GM12878 (cell line): ENCODE measurements at regions not wholly inside any gene's neighbourhood (a gene's known extent, or its start where the extent isn't known, plus 50 kb on each side); places are given as distances from the start of the nearest gene placed in this dataset.

Experiments
- ATAC-seq: fragments of 200-7000 bp; cut with Tn5 transposase; 3 replicates; pipeline ENCODE4 v1.9.1; 2020; ENCODE audit warnings: mild to moderate bottlenecking, moderate library complexity
- BruUV-seq: library from RNA; stranded (reverse); fragments of 400-500 nt; replicated peaks from 2 replicates; lab custom pipeline; 2021; lab: Mats Ljungman, UMichigan
- CTCF ChIA-PET: fragments of 300-600 bp; sonication (Branson Sonifier 250); formaldehyde crosslinking; extraction: SDS; loops from one replicate; lab custom pipeline; 2021; ENCODE audit warnings: inconsistent platforms; lab: Yijun Ruan, JAX
- POLR2A ChIA-PET: fragments of 350-600 bp; formaldehyde crosslinking; extraction: SDS; loops from one replicate; lab custom pipeline; 2021; ENCODE audit warnings: inconsistent platforms; lab: Charles Lee
- RAD21 ChIA-PET: fragments of 300-600 bp; sonication (Branson Sonifier 250); formaldehyde crosslinking; loops from one replicate; lab custom pipeline; 2023; ENCODE audit warnings: antibody characterized with exemption; ENCODE audit not compliant: unreplicated experiment; lab: Charles Lee
- SMC1A ChIA-PET: fragments of 300-600 bp; sonication (Branson Sonifier 250); formaldehyde crosslinking; loops from one replicate; lab custom pipeline; 2023; ENCODE audit not compliant: unreplicated experiment, uncharacterized antibody; lab: Charles Lee
- DNase-seq: peaks from one replicate; pipeline ENCODE4 v3.0.0-alpha.2; 2011; ENCODE audit warnings: low read depth, low spot score
- FAIRE-seq: peaks from 3 replicates; lab custom pipeline; 2011; peaks lifted over from hg19 to GRCh38; lab: Jason Lieb, UNC
- H2AFZ ChIP-seq: 2 replicates; pipeline ENCODE4 v1.6.0; 2011; ENCODE audit warnings: low read depth, low read length, control low read depth; ENCODE audit not compliant: control insufficient read depth
- H3K27ac ChIP-seq: 2 replicates; pipeline ENCODE4 v1.5.1; 2011; ENCODE audit warnings: control low read depth; ENCODE audit not compliant: control insufficient read depth, insufficient read depth
- H3K27me3 ChIP-seq, 2 experiments: replicated peaks in 1 of 2; 2 replicates each; pipeline versions ENCODE4 v1.6.0 to v1.6.1; 2011; ENCODE audit warnings: low read length in 1 of 2; ENCODE audit not compliant: control insufficient read depth in 2 of 2, insufficient read depth in 2 of 2
- H3K36me3 ChIP-seq, 2 experiments: 2 replicates each; pipeline ENCODE4 v1.5.1; 2011; ENCODE audit warnings: low read length in 1 of 2; ENCODE audit not compliant: control insufficient read depth in 2 of 2, insufficient read depth in 2 of 2
- H3K4me1 ChIP-seq: 2 replicates; pipeline ENCODE4 v1.6.1; 2011; ENCODE audit warnings: mild to moderate bottlenecking, low read length, moderate library complexity, mixed read lengths; ENCODE audit not compliant: control insufficient read depth, insufficient read depth
- H3K4me2 ChIP-seq: 2 replicates; pipeline ENCODE4 v1.6.0; 2011; ENCODE audit warnings: control low read depth; ENCODE audit not compliant: control insufficient read depth, insufficient read depth
- H3K4me3 ChIP-seq: fragments of 200-600 bp; sonication (generic); 2 replicates; pipeline ENCODE4 v1.5.1; 2016
- H3K79me2 ChIP-seq: 2 replicates; pipeline ENCODE4 v1.6.0; 2011; ENCODE audit warnings: low read length; ENCODE audit not compliant: control insufficient read depth, insufficient read depth
- H3K9ac ChIP-seq: 2 replicates; pipeline ENCODE4 v1.8.0; 2011; ENCODE audit warnings: low read length, control low read depth, mixed read lengths; ENCODE audit not compliant: control insufficient read depth, insufficient read depth
- H3K9me3 ChIP-seq: replicated peaks from 3 replicates; pipeline ENCODE4 v1.5.1; 2011; ENCODE audit warnings: mild to moderate bottlenecking, low read length; ENCODE audit not compliant: control insufficient read depth, insufficient read depth
- H4K20me1 ChIP-seq: 2 replicates; pipeline ENCODE4 v1.6.0; 2011; ENCODE audit not compliant: control insufficient read depth, insufficient read depth
- GABPA ChIP-seq: IDR thresholded peaks from 2 replicates; pipeline ENCODE4 v1.6.1; 2014; ENCODE audit warnings: antibody characterized with exemption, low read depth, mild to moderate bottlenecking, inconsistent platforms
- NFIC ChIP-seq: IDR thresholded peaks from 2 replicates; pipeline ENCODE4 v1.6.1; 2012; ENCODE audit warnings: low read depth, mild to moderate bottlenecking, inconsistent platforms, low read length, moderate library complexity
- POU2F2 ChIP-seq: IDR thresholded peaks from 3 replicates; pipeline ENCODE4 v1.6.1; 2011; ENCODE audit warnings: low read depth, mild to moderate bottlenecking, low read length, borderline replicate concordance
- SIX5 ChIP-seq: IDR thresholded peaks from 2 replicates; pipeline ENCODE4 v1.6.1; 2011; ENCODE audit warnings: mild to moderate bottlenecking, low read depth, low read length, moderate library complexity; ENCODE audit not compliant: severe bottlenecking
- YY1 ChIP-seq: IDR thresholded peaks from 2 replicates; pipeline ENCODE4 v1.6.1; 2011; ENCODE audit warnings: low read depth, mild to moderate bottlenecking, low read length
- ZBTB33 ChIP-seq: fragments of 450-650 bp; IDR thresholded peaks from 2 replicates; pipeline ENCODE4 v1.6.1; 2017; ENCODE audit warnings: mild to moderate bottlenecking
- WGBS: methylation state at CpG from one replicate; pipeline ENCODE4 v1.1.6; 2016; ENCODE audit warnings: low lambda C conversion rate; ENCODE audit not compliant: insufficient replicate concordance, insufficient coverage; ENCODE audit errors: missing lambda C conversion rate; 5-methylcytosine and 5-hydroxymethylcytosine counted together
- in situ Hi-C: fragments of 300-500 bp; cut with MboI; formaldehyde crosslinking; loops from 9 replicates; pipeline ENCODE4 v1.14.3; 2018; ENCODE audit warnings: mixed read lengths
- intact Hi-C: fragments of 100-400 bp; cut with micrococcal nuclease; formaldehyde crosslinking; loops from one replicate; pipeline ENCODE4 v1.14.2; 2022; ENCODE audit not compliant: unreplicated experiment
- TF ChIP-seq, protein P1 (sequence below): fragments of 450-650 bp; formaldehyde crosslinking; IDR thresholded peaks from 2 replicates; pipeline ENCODE4 v1.5.0; 2022; ENCODE audit warnings: mild to moderate bottlenecking, missing genetic modification characterization

DNA sequence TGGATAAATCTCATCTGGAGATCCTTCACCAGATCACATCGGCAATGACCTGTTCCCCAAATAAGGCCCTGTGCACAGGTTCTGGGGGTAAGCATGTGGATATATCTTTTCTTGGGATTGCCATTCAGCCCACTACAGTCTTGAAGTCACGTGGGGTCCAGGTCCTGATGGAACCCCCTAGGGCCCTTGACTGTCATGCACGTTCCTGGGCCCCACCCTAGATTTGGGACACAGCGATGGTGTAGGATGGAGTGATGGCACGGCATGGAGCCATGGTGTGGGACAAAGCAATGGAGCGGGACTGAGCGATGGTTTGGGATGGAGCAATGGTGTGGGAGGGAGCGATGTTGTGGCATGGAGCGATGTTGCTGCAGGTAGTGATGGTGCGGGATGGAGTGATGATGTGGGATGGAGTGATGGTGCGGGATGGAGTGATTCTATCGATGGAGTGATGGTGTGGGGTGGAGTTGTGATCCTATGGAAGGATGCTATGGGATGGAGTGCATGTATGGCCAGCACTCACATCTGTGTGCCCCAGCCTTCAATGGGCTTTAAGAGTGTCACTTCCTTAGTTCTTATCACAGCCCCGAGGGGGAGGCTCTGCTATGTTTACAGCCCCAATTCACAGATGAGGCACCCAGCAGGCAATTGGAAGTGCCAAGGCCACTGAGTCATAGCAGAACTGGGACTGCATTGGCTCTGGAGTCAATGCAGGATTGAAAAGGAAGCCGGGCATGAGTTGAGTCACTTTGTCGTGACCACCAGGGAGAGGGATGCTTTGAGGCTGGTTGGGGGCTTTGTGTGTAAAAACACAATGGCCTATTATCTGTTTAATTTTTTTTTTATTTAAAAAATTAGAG lies 97.0 kb upstream of the C1orf174 start:
- no TSS peak for BruUV-seq
- POLR2A ChIA-PET, result no interaction called here
- no peak for FAIRE-seq
- H3K79me2 ChIP-seq, result no peaks in the 10 kb centered on the region
- RAD21 ChIA-PET, result no interaction called here
- no peak overlapping the region for H2AFZ ChIP-seq
- no peaks in the 10 kb centered on the region for H3K27me3 ChIP-seq
- no peak overlapping the region for H3K27ac ChIP-seq
- H3K9ac ChIP-seq, result no peak overlapping the region
- no peak overlapping the region for H3K4me3 ChIP-seq
- H4K20me1 ChIP-seq, result no peaks in the 10 kb centered on the region
- H3K36me3 ChIP-seq, result no peaks in the 10 kb centered on the region
- SMC1A ChIA-PET, result no interaction called here
- intact Hi-C loops, result no loop called here
- WGBS, result 47% methylated on average over 15 of the region's 15 CpGs
- no peak overlapping the region for H3K4me2 ChIP-seq
- TF ChIP-seq NFIC, result no peak
- TF ChIP-seq, protein P1, sequence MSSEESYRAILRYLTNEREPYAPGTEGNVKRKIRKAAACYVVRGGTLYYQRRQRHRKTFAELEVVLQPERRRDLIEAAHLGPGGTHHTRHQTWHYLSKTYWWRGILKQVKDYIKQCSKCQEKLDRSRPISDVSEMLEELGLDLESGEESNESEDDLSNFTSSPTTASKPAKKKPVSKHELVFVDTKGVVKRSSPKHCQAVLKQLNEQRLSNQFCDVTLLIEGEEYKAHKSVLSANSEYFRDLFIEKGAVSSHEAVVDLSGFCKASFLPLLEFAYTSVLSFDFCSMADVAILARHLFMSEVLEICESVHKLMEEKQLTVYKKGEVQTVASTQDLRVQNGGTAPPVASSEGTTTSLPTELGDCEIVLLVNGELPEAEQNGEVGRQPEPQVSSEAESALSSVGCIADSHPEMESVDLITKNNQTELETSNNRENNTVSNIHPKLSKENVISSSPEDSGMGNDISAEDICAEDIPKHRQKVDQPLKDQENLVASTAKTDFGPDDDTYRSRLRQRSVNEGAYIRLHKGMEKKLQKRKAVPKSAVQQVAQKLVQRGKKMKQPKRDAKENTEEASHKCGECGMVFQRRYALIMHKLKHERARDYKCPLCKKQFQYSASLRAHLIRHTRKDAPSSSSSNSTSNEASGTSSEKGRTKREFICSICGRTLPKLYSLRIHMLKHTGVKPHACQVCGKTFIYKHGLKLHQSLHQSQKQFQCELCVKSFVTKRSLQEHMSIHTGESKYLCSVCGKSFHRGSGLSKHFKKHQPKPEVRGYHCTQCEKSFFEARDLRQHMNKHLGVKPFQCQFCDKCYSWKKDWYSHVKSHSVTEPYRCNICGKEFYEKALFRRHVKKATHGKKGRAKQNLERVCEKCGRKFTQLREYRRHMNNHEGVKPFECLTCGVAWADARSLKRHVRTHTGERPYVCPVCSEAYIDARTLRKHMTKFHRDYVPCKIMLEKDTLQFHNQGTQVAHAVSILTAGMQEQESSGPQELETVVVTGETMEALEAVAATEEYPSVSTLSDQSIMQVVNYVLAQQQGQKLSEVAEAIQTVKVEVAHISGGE (CRISPR knock-in tag), result no peak
- TF ChIP-seq SIX5, result no peak
- no peak for TF ChIP-seq ZBTB33
- TF ChIP-seq YY1, result no peak
- no peak for TF ChIP-seq POU2F2
- no peak for TF ChIP-seq GABPA
- no peak for DNase-seq
- in situ Hi-C loops, result no loop called here
- H3K4me1 ChIP-seq, result no peaks in the 10 kb centered on the region
- ATAC-seq, result no peak
- no peaks in the 10 kb centered on the region; the same call in 2 of the 3 replicates for H3K9me3 ChIP-seq
- CTCF ChIA-PET, result no interaction called here
